ENCODE measurements at regions not wholly inside any gene's neighbourhood (a gene's known extent, or its start where the extent isn't known, plus 50 kb on each side); places are given as distances from the start of the nearest gene placed in this dataset.

GRCh38 chr4:23558101-23558500 lies 331.7 kb downstream of the PPARGC1A start:
- TF ChIP-seq CTCF (conservative IDR thresholded peaks at IDR 0.05; ENCODE audit: low read depth, low read length) (no peak), EZH2 (IDR thresholded peaks at IDR 0.05; ENCODE audit: low read length, unreplicated experiment) (no peak), EZH2phosphoT487 (IDR thresholded peaks at IDR 0.05; ENCODE audit: borderline replicate concordance, low read length) (no peak)

All from PC-3 (cell line).